ENCODE measurements at regions not wholly inside any gene's neighbourhood (a gene's known extent, or its start where the extent isn't known, plus 50 kb on each side); places are given as distances from the start of the nearest gene placed in this dataset.

DNA sequence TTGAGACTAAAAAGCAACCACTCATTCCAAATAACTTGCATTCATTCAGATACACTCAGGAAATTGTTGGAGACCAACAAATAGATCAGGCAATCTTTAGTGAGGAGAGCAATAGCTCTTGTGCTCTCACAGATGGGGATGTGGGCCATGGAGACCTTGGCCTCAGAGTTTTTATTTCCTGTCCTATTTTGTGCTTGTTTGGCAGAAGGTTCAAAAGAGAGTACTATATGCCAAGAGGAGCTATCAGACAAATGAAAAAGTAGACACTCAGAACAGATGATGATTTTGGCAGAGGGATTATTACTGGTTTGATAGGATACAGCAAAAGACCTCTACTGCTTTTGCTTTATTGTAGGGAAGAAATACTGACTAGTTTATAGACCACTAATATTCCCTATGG, 230.2 kb downstream of the KCNE4 start:
- no peak for DNase-seq (ENCODE audit: low read depth in 1 of 2, low spot score in 2 of 2)
- Histone ChIP-seq H4K8ac (ENCODE audit: extremely low read depth, insufficient read depth, low read length) (no peak overlapping the region), H3K27me3 (replicated peaks in 1 of 4; ENCODE audit: control insufficient read depth in 3 of 4, extremely low read depth in 1 of 4, insufficient read depth in 3 of 4, low read length in 3 of 4) (no peaks in the 10 kb centered on the region), H3K4ac (replicated peaks; ENCODE audit: insufficient read length, low read depth, low read length) (no peak overlapping the region), H3K9me3 (ENCODE audit: insufficient read depth in 2 of 2, low read depth in 1 of 2, low read length in 1 of 2) (no peaks in the 10 kb centered on the region), H2BK12ac (ENCODE audit: low read depth, low read length) (no peak overlapping the region), H3K4me2 (ENCODE audit: insufficient read depth in 1 of 2, low read depth in 2 of 2, low read length in 2 of 2) (no peak overlapping the region), H3K4me3 (ENCODE audit: extremely low read depth in 1 of 4, insufficient read depth in 2 of 4, low read depth in 3 of 4, low read length in 4 of 4) (no peak overlapping the region), H2AK5ac (ENCODE audit: low read depth, low read length) (no peak overlapping the region), H2BK20ac (ENCODE audit: low read length) (no peak overlapping the region), H3K27ac (ENCODE audit: low read depth, low read length) (no peak overlapping the region), H3K36me3 (ENCODE audit: control insufficient read depth in 2 of 4, insufficient read depth in 4 of 4, low read length in 3 of 4) (no peaks in the 10 kb centered on the region), H2BK120ac (replicated peaks; ENCODE audit: low read depth, low read length) (no peak overlapping the region), H2BK5ac (ENCODE audit: low read depth, low read length) (no peak overlapping the region), H4K5ac (ENCODE audit: insufficient read length, low read depth, low read length) (no peak overlapping the region), H4K91ac (replicated peaks; ENCODE audit: insufficient read length, low read length) (no peak overlapping the region), H3K56ac (replicated peaks; ENCODE audit: insufficient read length, low read depth, low read length) (no peak overlapping the region), H3K14ac (ENCODE audit: insufficient read length) (no peak overlapping the region), H3K79me1 (ENCODE audit: low read depth, low read length) (no peaks in the 10 kb centered on the region), H2BK15ac (ENCODE audit: low read length) (no peak overlapping the region), H3K18ac (ENCODE audit: extremely low read depth, low read length) (no peak overlapping the region), H2AFZ (ENCODE audit: low read length) (no peak overlapping the region), H3K79me2 (ENCODE audit: control insufficient read depth in 1 of 2, insufficient read depth in 2 of 2, low read length in 2 of 2) (no peaks in the 10 kb centered on the region), H3K23me2 (ENCODE audit: low read depth, low read length) (no peaks in the 10 kb centered on the region), H4K20me1 (replicated peaks in 1 of 2; ENCODE audit: control insufficient read depth in 1 of 2, insufficient read depth in 2 of 2, low read length in 2 of 2) (no peaks in the 10 kb centered on the region), H3K4me1 (replicated peaks in 1 of 4; ENCODE audit: control insufficient read depth in 3 of 4, insufficient read depth in 4 of 4, low read length in 3 of 4) (no peaks in the 10 kb centered on the region), H3K23ac (ENCODE audit: insufficient read length) (no peak overlapping the region), H3K9ac (replicated peaks in 1 of 4; ENCODE audit: extremely low read depth in 1 of 4, low read depth in 3 of 4, low read length in 3 of 4) (no peak overlapping the region)
- ChIA-PET CTCF (ENCODE audit: partially characterized antibody) (interaction anchor here (1.0 kb wide), 1 partner anchor 24 kb away, joined by 3 read pairs; no protein-coding TSS in a partner anchor), POLR2A (ENCODE audit: partially characterized antibody) (no interaction called here)
- TF ChIP-seq SAP30 (IDR thresholded peaks at IDR 0.05; ENCODE audit: insufficient read depth, insufficient replicate concordance, low read length) = no peak
- no peak for TF ChIP-seq SIRT6 (IDR thresholded peaks at IDR 0.05; ENCODE audit: low read length)
- TF ChIP-seq RNF2 (IDR thresholded peaks at IDR 0.05; ENCODE audit: borderline replicate concordance, low read depth, low read length, missing control alignments, poor library complexity, severe bottlenecking) = no peak
- TF ChIP-seq TEAD4 (IDR thresholded peaks at IDR 0.05; ENCODE audit: low read depth, low read length) = no peak
- FAIRE-seq = no peak

Data from H1 (cell line).